ENCODE measurements at regions not wholly inside any gene's neighbourhood (a gene's known extent, or its start where the extent isn't known, plus 50 kb on each side); places are given as distances from the start of the nearest gene placed in this dataset.

DNA sequence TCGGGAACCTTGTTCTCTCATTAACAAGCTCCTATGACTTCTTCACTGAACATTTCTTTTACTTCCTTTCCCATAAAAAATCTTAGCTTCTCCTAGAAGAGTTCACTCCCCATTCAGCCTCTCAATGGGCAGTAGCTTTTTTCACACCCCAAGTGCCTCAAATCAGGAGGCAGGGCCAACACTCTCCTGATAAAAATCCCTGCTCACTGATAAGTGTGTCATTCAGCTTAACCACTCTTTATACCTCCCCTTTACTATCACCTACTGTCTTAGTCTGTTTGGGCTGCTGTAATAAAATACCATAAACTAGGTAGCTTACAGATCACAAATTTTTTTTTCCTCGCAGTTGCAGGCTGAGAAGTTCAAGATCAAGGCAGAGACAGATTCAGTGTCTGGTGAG is 400.4 kb downstream of the WDR72 start:
- TF ChIP-seq, protein P1, sequence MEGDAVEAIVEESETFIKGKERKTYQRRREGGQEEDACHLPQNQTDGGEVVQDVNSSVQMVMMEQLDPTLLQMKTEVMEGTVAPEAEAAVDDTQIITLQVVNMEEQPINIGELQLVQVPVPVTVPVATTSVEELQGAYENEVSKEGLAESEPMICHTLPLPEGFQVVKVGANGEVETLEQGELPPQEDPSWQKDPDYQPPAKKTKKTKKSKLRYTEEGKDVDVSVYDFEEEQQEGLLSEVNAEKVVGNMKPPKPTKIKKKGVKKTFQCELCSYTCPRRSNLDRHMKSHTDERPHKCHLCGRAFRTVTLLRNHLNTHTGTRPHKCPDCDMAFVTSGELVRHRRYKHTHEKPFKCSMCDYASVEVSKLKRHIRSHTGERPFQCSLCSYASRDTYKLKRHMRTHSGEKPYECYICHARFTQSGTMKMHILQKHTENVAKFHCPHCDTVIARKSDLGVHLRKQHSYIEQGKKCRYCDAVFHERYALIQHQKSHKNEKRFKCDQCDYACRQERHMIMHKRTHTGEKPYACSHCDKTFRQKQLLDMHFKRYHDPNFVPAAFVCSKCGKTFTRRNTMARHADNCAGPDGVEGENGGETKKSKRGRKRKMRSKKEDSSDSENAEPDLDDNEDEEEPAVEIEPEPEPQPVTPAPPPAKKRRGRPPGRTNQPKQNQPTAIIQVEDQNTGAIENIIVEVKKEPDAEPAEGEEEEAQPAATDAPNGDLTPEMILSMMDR (IDR thresholded peaks at IDR 0.05), result no peak
- no peak for TF ChIP-seq POLR2A (IDR thresholded peaks at IDR 0.05)
